Thoracic aorta (tissue), 2 donors: ENCODE measurements at regions not wholly inside any gene's neighbourhood (a gene's known extent, or its start where the extent isn't known, plus 50 kb on each side); places are given as distances from the start of the nearest gene placed in this dataset.
"Not testable (repeated sequence)": the region's sequence is repeated elsewhere in the genome, so short reads cannot be mapped to it uniquely, and the experiment has no call there.

Experiments used
- ATAC-seq: fragments of 150-250 bp; one replicate; pipeline ENCODE4 v1.8.0; 2017; ENCODE audit warnings: low read depth; ENCODE audit not compliant: insufficient number of reproducible peaks, low FRiP score
- DNase-seq: peaks from one replicate; pipeline ENCODE4 v3.0.0-alpha.2; 2020; ENCODE audit warnings: low spot score
- H3K27ac ChIP-seq, 2 donors: fragments of 200-600 bp; sonication (generic); 1 replicate in 1 of 2; 2 replicates in 1 of 2; pipeline ENCODE4 v1.5.1; 2016; ENCODE audit warnings: mild to moderate bottlenecking in 2 of 2, moderate library complexity in 2 of 2
- H3K27me3 ChIP-seq: fragments of 200-600 bp; sonication (generic); replicated peaks from 2 replicates; pipeline ENCODE4 v1.6.0; 2016; ENCODE audit warnings: mild to moderate bottlenecking; ENCODE audit not compliant: insufficient read depth
- H3K36me3 ChIP-seq: fragments of 200-600 bp; sonication (generic); one replicate; pipeline ENCODE4 v1.5.1; 2016
- H3K4me1 ChIP-seq, 2 donors: fragments of 200-600 bp; sonication (generic); 1 replicate in 1 of 2; 2 replicates in 1 of 2; pipeline versions ENCODE4 v1.5.1 to v1.6.0; 2016; ENCODE audit warnings: low read depth in 2 of 2, mild to moderate bottlenecking in 1 of 2; ENCODE audit not compliant: control insufficient read depth in 1 of 2
- H3K4me3 ChIP-seq: fragments of 200-600 bp; sonication (generic); 2 replicates; pipeline ENCODE4 v1.5.1; 2016; ENCODE audit warnings: mild to moderate bottlenecking
- H3K9me3 ChIP-seq: fragments of 200-600 bp; sonication (generic); 2 replicates; pipeline ENCODE4 v1.5.1; 2016

DNA sequence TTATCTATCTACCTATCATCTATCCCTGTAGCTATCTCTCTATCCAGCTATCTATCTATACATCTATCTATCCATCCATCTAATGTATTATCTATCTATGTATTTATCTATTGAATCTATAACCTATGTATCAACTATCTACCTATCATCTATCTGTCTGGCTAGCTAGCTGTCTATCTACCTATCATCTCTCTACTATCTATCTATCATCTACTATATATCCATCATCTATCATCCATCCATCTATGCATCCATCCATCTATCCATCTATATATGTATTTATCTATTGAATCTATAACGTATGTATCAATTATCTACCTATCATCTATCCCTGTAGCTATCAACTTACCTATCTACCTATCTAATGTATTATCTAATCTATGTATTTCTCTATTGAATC, 152.1 kb upstream of the TPTE start:
- H3K27me3 ChIP-seq, H3K27ac ChIP-seq, ATAC-seq: not testable (repeated sequence)

DNA sequence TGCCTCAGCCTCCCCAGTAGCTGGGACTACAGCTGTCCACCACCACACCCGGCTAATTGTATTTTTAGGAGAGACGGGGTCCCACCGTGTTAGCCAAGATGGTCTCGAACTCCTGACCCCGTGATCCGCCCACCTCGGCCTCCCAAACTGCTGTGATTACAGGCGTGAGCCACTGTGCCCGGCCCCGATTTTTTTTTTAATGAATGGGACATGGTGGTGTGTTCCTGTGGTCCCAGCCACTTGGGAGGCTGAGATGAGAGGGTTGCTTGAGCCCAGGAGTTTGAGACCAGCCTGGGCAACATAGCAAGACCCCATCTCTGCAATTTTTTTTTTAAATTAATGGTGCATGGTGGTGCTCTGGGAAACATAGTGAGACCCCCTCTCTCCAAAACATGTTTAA, 143.6 kb upstream of the TPTE start:
- H3K27me3 ChIP-seq, H3K27ac ChIP-seq, H3K36me3 ChIP-seq, H3K4me1 ChIP-seq, H3K4me3 ChIP-seq, DNase-seq, ATAC-seq: not testable (repeated sequence)
- peaks cover 13% of the 10 kb centered on the region for H3K9me3 ChIP-seq

More for the DNA sequence above, 152.1 kb upstream of the TPTE start:
- not testable (repeated sequence) for H3K4me3 ChIP-seq, H3K4me1 ChIP-seq, H3K36me3 ChIP-seq, DNase-seq, H3K9me3 ChIP-seq

DNA sequence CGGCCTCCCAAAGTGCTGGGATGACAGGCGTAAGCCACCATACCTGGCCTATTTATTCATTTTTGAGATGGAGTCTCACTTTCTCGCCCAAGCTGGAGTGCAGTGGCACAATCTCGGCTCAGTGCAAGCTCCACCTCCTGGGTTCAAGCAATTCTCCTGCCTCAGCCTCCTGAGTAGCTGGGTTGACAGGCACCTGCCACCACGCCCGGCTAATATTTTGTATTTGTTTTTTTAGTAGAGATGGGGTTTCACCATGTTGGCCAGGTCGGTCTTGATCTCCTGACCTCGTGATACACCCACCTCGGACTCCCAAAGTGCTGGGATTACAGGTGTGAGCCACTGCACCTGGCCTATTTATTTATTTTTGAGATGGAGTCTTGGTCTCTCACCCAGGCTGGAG, 141.6 kb upstream of the TPTE start:
- not testable (repeated sequence) for H3K27ac ChIP-seq, DNase-seq, H3K27me3 ChIP-seq, ATAC-seq, H3K36me3 ChIP-seq, H3K4me1 ChIP-seq, H3K4me3 ChIP-seq
- H3K9me3 ChIP-seq = peaks cover 13% of the 10 kb centered on the region

DNA sequence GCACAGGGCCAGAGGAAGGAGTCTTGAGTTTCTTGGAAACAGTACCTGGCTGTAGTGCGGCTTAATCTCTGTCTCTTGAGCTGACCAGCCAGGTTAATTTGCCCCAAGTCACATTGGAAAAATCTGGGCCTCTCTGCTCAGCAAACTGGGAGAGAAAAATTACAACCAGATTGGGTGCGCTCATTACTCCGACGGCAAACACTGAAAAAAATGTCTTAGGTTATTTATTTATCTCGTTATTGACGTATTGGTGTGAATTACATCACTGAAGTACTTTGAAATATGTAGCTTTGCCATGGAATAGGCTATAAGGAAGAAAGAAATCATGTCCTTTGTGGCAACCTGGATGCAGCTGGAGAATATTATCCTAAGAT, 139.7 kb upstream of the TPTE start:
- not testable (repeated sequence) for H3K4me3 ChIP-seq, H3K27me3 ChIP-seq, H3K36me3 ChIP-seq, DNase-seq, H3K27ac ChIP-seq, ATAC-seq, H3K4me1 ChIP-seq
- peaks cover 22% of the 10 kb centered on the region for H3K9me3 ChIP-seq

DNA sequence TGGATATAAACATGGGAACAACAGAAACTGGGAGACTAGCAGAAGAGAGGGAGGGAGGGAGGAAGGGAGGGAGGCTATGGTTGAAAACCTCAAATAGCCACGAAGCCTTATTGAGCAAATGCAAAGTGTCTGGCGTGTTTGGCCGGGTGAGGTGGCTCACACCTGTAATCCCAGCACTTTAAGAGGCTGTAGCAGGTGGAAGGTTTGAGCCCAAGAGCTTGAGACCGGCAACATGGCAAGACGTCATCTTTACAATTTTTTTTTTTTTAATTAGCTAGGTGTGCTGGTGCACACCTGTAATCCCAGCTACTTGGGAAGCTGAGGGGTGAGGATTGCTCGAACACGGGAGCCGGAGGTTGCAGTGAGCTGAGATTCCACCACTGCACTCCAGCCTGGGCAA, 139.2 kb upstream of the TPTE start:
- not testable (repeated sequence) for H3K27ac ChIP-seq, H3K4me3 ChIP-seq, H3K4me1 ChIP-seq, DNase-seq, H3K27me3 ChIP-seq, H3K36me3 ChIP-seq, ATAC-seq
- H3K9me3 ChIP-seq = peaks cover 26% of the 10 kb centered on the region

DNA sequence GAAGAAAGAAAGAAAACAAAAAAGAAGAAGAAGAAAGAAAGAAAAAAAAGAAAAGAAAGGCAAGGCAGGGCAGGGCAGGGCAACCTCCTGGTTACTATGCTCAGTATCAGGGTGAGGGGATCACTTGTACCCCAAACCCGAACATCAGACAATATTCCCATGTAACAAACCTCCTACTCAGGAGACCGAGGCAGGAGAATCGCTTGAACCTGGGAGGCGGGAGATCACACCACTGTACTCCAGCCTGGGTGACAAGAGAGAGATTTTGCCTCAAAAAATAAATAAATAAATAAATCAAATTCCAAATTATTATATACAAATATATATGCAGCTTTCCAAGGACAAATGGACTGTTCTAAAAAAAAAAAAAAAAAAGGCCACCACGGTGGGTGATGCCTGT, 138.8 kb upstream of the TPTE start:
- DNase-seq, H3K4me1 ChIP-seq, H3K27me3 ChIP-seq, H3K36me3 ChIP-seq, H3K4me3 ChIP-seq, ATAC-seq, H3K27ac ChIP-seq: not testable (repeated sequence)
- H3K9me3 ChIP-seq = peaks cover 26% of the 10 kb centered on the region

DNA sequence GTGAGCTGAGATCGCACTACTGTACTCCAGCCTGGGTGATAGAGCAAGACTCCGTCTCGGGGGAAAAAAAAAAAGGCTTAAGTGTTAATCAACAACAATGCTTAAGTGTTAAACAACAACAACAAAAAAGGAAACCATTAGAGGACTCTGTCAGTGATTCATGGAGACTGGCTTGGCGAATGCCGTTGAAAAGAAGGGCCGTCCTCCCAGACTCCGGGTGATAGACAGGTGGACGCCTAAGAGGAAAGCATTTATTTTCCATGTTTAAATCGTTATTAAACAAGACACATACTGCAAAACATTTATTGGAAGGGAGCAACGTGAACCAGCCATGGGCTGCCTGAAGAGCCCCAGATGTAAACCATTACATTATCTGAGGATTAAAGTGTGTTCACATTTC, 137.8 kb upstream of the TPTE start:
- not testable (repeated sequence) for H3K4me3 ChIP-seq, H3K27ac ChIP-seq, H3K27me3 ChIP-seq, H3K36me3 ChIP-seq, DNase-seq, ATAC-seq, H3K4me1 ChIP-seq
- H3K9me3 ChIP-seq = peaks cover 23% of the 10 kb centered on the region

DNA sequence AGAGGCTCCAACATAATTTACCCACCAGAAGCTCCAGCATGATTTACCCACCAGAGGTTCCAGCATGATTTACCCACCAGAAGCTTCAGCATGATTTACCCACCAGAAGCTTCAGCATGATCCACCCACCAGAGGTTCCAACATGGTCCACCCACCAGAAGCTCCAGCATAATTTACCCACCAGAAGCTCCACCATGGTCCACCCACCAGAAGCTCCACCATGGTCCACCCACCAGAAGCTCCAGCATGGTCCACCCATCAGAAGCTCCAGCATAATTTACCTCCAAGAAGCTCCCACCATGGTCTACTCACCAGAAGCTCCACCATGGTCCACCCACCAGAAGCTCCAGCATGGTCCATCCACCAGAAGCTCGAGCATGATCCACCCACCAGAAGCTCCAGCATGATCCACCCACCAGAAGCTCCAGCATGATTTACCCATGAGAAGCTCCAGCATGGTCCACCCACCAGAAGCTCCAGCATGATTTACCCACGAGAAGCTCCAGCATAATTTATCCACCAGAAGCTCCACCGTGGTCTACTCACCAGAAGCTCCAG, 137.0 kb upstream of the TPTE start:
- not testable (repeated sequence) for H3K4me3 ChIP-seq, H3K27ac ChIP-seq, DNase-seq, ATAC-seq, H3K27me3 ChIP-seq, H3K36me3 ChIP-seq, H3K4me1 ChIP-seq
- H3K9me3 ChIP-seq = peaks cover 22% of the 10 kb centered on the region

DNA sequence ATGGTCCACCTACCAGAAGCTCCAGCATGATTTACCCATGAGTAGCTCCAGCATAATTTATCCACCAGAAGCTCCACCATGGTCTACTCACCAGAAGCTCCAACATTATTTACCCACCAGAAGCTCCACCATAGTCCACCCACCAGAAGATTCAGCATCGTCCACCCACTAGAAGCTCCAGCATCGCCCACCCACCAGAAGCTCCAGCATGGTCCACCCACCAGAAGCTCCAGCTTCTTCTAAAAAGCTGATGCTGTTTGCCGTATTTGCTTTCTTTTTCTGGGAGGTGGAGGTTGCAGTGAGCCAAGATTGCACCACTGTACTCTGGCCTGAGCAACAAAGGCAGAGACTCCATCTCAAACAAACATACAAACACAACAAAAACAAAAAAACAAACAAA, 136.2 kb upstream of the TPTE start:
- DNase-seq, H3K4me1 ChIP-seq, H3K4me3 ChIP-seq, ATAC-seq, H3K27me3 ChIP-seq, H3K36me3 ChIP-seq, H3K27ac ChIP-seq: not testable (repeated sequence)
- peaks cover 22% of the 10 kb centered on the region for H3K9me3 ChIP-seq

DNA sequence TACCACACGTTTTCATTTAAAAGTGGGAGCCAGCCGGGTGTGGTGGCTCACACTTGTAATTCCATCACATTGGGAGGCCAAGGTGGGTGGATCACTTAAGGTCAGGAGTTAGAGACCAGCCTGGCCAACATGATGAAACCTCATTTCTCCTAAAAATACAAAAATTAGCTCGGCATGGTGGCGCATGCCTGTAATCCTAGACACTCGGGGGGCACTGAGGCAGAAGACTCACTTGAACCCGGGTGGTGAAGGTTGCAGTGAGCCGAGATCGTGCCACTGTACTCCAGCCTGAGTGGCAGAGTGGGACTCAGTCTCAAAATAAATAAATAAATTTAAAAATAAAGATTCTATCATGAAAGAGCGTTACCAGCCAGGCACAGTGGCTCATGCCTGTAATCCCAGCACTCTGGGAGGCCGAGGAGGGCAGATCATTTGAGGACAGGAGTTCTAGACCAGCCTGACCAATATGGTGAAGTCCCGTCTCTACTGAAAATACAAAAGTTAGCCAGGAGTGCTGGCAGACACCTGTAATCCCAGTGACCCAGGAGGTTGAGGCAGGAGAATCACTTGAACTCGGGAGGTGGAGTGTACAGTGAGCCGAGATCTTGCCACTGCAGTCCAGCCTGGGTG, 135.4 kb upstream of the TPTE start:
- H3K36me3 ChIP-seq, H3K4me1 ChIP-seq, ATAC-seq, H3K4me3 ChIP-seq, H3K27ac ChIP-seq, DNase-seq, H3K27me3 ChIP-seq: not testable (repeated sequence)
- peaks cover 19% of the 10 kb centered on the region for H3K9me3 ChIP-seq

DNA sequence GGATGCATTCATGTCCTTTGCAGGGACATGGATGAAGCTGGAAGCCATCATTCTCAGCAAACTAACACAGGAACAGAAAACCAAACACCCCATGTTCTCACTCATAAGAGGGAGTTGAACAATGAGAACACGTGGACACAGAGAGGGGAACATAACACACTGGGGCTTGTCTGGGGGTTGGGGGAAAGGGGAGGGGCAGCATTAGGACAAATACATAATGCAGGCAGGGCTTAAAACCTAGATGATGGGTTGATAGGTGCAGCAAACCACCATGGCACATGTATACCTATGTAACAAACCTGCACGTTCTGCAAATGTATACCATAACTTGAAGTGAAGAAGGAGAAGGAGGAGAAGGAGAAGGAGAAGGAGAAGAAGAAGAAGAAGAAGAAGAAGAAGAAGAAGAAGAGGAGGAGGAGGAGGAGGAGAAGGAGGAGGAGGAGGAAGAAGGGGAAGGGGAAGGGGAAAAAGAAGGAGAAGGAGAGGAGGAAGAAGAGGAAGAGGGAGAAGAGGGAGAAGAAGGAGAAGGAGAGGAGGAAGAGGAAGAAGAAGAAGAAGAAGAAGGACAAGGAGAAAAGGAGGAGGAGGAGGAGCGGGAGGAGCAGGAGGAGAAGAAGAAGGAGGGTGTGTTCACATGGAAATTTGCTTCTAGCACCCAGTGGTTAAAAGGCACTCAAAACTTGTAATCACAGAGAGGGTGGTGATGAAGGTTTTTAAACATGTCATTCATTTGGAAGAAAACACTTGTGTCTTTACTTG, 133.5 kb upstream of the TPTE start:
- ATAC-seq, H3K36me3 ChIP-seq, H3K27me3 ChIP-seq, H3K4me3 ChIP-seq, H3K4me1 ChIP-seq, DNase-seq, H3K27ac ChIP-seq: not testable (repeated sequence)
- H3K9me3 ChIP-seq = peaks cover 19% of the 10 kb centered on the region

DNA sequence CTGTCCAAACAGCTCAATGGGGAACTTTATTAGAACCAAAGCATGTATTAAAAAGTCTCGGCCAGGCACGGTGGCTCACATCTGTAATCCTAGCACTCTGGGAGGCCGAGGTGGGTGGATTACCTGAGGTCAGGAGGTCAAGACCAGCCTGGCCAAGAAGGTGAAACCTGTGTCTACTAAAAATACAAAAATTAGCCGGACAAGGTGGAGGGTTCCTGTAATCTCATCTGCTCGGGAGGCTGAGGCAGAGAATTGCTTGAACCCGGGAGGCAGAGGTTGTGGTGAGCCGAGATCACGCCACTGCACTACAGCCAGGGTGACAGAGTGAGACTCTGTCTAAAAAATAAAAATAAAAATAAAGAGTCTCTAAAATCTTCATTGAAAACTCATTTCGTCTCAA, 132.8 kb upstream of the TPTE start:
- H3K27ac ChIP-seq, H3K36me3 ChIP-seq, H3K4me3 ChIP-seq, H3K4me1 ChIP-seq, H3K27me3 ChIP-seq, DNase-seq, ATAC-seq: not testable (repeated sequence)
- peaks cover 19% of the 10 kb centered on the region for H3K9me3 ChIP-seq
